ENCODE measurements at regions not wholly inside any gene's neighbourhood (a gene's known extent, or its start where the extent isn't known, plus 50 kb on each side); places are given as distances from the start of the nearest gene placed in this dataset.

GRCh38 chr4:79046016-79046592 is 106.9 kb upstream of the PAQR3 start:
- TF ChIP-seq POLR2AphosphoS5 (IDR thresholded peaks at IDR 0.05; ENCODE audit: low read depth): no peak
- TF ChIP-seq CTCF (IDR thresholded peaks at IDR 0.05; ENCODE audit: insufficient read depth, low read length): no peak
- no peak for TF ChIP-seq SPI1 (IDR thresholded peaks at IDR 0.05; ENCODE audit: borderline replicate concordance, low read depth)
- TF ChIP-seq, protein P1, sequence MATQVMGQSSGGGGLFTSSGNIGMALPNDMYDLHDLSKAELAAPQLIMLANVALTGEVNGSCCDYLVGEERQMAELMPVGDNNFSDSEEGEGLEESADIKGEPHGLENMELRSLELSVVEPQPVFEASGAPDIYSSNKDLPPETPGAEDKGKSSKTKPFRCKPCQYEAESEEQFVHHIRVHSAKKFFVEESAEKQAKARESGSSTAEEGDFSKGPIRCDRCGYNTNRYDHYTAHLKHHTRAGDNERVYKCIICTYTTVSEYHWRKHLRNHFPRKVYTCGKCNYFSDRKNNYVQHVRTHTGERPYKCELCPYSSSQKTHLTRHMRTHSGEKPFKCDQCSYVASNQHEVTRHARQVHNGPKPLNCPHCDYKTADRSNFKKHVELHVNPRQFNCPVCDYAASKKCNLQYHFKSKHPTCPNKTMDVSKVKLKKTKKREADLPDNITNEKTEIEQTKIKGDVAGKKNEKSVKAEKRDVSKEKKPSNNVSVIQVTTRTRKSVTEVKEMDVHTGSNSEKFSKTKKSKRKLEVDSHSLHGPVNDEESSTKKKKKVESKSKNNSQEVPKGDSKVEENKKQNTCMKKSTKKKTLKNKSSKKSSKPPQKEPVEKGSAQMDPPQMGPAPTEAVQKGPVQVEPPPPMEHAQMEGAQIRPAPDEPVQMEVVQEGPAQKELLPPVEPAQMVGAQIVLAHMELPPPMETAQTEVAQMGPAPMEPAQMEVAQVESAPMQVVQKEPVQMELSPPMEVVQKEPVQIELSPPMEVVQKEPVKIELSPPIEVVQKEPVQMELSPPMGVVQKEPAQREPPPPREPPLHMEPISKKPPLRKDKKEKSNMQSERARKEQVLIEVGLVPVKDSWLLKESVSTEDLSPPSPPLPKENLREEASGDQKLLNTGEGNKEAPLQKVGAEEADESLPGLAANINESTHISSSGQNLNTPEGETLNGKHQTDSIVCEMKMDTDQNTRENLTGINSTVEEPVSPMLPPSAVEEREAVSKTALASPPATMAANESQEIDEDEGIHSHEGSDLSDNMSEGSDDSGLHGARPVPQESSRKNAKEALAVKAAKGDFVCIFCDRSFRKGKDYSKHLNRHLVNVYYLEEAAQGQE (IDR thresholded peaks at IDR 0.05; ENCODE audit: insufficient replicate concordance, low read depth): no peak
- no peak for TF ChIP-seq GABPA (IDR thresholded peaks at IDR 0.05; ENCODE audit: low read depth)

All from HL-60 (cell line).